HG02678 (cell line): ENCODE measurements at regions not wholly inside any gene's neighbourhood (a gene's known extent, or its start where the extent isn't known, plus 50 kb on each side); places are given as distances from the start of the nearest gene placed in this dataset.
"Not testable (repeated sequence)": the region's sequence is repeated elsewhere in the genome, so short reads cannot be mapped to it uniquely, and the experiment has no call there.

Experiments
- ATAC-seq: cut with Tn5 transposase; IDR thresholded peaks from one replicate; pipeline ENCODE4 v1.9.1; 2021; ENCODE audit warnings: mild to moderate bottlenecking, moderate library complexity; ENCODE audit not compliant: unreplicated experiment

GRCh38 chr1:188127507-188127906 is 1298.8 kb downstream of the PLA2G4A start:
- ATAC-seq = no peak

GRCh38 chr1:188128761-188129160 is 1300.0 kb downstream of the PLA2G4A start:
- no peak for ATAC-seq

- ATAC-seq = no peak
Measured at GRCh38 chr1:188129856-188130838, 1301.4 kb downstream of the PLA2G4A start.

DNA sequence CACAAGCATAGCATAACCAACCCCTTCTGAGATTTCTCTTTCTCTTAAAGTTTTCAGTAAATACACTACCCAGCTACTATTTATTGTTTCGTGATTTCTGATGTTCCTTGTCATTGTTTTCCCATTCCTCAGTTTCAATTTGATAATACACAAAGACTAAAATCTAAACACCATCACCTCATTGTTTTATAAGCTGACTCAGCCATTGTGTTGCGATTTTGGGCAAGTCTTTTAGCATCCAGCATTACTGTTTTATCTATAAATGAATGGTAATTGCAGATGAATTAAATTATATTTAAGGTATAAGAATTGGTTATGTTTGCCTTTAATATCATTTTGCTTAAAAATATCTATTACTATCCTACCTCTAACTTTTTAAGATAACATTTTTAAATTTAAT is 1308.5 kb downstream of the PLA2G4A start:
- no peak for ATAC-seq

- no peak for ATAC-seq
Measured at GRCh38 chr1:188140958-188141357, 1312.2 kb downstream of the PLA2G4A start.

GRCh38 chr1:188154196-188154595 is 1325.4 kb downstream of the PLA2G4A start:
- no peak for ATAC-seq

GRCh38 chr1:188154761-188155160 is 1326.0 kb downstream of the PLA2G4A start:
- ATAC-seq = no peak

DNA sequence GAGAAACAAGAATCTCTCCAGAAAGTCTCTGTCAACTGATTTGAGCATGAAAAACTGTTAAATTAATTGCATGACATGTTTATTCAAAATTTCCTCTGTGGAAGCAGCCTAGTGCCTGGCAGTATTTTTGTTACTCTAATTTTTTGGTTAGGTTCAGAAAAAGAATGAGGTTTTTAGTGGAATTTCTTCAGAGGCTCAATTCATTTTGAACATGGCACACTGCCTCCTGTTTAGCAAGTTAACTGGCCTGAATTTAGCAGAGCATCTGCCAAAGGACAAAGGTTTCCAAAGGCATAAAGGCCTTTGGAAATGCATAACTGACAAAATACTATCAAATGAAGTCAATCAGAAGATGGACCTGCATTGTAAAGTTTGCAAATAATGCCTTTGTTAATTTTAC is 1326.5 kb downstream of the PLA2G4A start:
- ATAC-seq = no peak

DNA sequence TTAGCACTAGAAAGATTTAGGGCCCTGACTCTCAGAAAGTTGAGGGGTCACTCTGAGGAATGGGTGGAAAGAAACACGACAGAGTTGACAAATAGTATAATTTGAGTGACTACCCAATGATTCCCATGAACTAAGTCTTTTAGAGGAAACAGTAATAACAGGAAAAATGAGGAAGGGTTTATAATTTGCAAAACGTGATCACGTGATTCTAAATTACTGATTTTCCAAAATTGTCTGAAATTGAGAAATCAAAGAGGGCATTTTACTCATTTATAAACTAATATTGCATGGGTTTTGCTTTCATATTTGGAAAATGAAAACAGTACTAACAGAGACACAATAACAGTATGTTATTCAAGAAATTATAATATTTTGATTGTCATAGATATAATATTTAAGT is 1335.7 kb downstream of the PLA2G4A start:
- no peak for ATAC-seq

DNA sequence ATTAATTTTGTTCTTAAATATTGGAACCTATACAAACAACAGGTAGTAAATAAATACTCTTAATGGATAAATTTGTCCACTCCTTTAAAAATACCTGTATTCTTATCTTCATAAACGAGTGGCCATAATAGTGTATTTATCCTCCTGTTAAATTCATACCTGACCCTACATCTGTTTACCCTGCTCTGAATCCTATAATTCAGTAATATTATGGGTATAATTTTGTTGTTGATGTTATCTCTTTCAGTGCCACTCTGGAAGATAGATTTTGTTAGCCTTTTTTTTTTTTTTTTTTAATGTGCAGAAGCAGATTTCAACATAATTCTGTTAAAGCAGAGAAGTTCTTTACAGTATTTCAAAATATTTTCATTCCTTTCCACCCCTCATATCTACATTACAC is 1337.9 kb downstream of the PLA2G4A start:
- ATAC-seq = no peak

- no peak for ATAC-seq
Measured at GRCh38 chr1:188169971-188170370, 1341.2 kb downstream of the PLA2G4A start.

DNA sequence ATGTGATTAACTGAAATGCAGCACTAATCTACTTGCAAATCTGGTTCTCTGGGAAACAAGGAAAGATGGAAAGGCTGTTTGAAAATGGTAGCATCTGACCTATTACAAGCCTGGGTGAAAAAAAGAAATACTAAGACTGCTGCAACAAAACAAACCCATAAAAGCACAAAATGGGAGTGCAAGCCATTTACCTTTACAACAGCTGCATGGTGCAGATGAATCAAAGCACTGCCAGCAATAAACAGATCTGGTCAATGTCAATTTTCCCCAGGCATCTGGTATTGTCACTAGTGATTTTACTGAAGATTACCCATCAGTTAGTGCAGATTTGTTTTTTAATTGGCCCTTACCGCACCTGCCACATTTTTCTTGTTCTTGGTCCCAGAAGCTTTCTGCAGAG is 1341.7 kb downstream of the PLA2G4A start:
- no peak for ATAC-seq

- ATAC-seq = no peak
Measured at GRCh38 chr1:188170935-188171334, 1342.2 kb downstream of the PLA2G4A start.

GRCh38 chr1:188182063-188182462 is 1353.3 kb downstream of the PLA2G4A start:
- not testable (repeated sequence) for ATAC-seq

GRCh38 chr1:188188317-188188716 is 1359.6 kb downstream of the PLA2G4A start:
- no peak for ATAC-seq

DNA sequence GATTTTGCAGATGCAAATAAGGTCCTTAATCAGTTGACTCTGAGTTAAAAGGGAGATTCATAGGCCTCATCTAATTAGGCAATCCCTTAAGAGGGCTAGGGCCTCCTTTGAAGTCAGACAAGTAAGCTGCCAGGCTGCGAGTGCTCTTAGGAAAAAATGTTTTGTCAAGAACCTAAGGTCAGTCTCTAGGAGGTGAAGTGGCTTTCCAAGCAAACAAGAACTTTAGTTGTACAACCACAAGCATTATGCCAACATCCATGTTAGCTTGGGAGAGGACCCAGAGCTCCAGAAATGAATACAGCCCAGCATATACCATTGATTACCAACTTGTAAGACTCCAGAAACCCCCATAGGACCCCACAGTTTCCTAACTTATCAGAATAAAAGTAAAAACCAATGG is 1366.2 kb downstream of the PLA2G4A start:
- ATAC-seq = no peak

DNA sequence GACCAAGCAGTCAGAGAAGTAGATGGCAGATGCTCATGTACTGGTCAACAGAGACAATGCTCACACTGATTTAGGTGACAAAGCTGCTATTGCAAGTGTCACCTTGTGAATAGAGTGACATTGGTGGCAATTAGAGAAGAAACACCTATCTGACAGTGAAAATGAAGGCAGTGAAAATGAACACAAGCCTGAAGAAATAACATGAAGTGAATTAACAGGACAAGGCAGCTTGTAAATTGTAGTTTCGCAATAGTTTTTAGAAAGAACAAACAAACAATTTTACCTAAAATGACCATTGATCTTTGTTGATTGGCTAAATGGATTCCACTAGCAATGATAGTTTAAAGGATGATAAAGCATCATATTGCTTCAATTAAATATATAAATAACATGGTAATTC is 1389.5 kb downstream of the PLA2G4A start:
- no peak for ATAC-seq

GRCh38 chr1:188220051-188220450 is 1391.3 kb downstream of the PLA2G4A start:
- no peak for ATAC-seq

DNA sequence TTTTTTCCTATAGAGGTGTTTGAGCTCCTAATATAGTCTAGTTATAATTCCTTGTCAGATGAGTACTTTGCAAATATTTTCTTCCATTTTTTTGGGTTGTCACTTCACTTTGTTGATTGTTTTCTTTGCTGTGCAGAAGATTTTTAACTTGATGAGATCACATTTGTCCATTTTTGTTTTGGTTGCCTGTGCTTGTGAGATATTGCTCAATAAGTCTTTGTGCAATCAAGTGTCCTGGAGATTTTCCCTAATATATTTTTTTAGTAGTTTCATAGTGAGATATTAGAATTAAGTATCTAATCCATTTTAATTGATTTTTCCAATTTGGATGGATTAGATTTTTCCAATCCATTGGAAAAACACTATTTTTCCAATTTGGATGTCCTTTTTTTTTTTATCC is 1395.5 kb downstream of the PLA2G4A start:
- ATAC-seq = no peak

GRCh38 chr1:188225975-188226374 is 1397.2 kb downstream of the PLA2G4A start:
- no peak for ATAC-seq

DNA sequence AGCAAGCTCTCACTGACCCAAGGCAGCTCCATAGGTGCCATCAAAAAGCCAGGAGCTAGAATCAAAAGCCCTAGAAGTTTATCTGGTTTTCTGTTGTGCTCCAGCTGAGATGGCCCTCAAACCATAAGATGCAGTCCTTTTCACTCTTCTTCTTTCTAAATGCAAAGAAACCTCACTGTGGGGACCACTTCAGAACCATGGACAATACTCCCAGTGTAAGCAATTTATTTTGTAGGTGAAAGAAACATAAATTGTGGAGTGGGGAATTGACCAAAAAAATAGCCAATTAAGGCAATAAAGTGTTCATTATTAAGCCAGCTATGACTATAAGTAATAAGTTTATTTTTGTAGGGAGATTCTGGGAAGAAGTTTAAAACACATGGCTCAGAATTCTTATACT is 1399.9 kb downstream of the PLA2G4A start:
- ATAC-seq = no peak

GRCh38 chr1:188237573-188238348 is 1409.0 kb downstream of the PLA2G4A start:
- no peak for ATAC-seq
